Coronary artery (tissue), 2 donors: ENCODE measurements at regions not wholly inside any gene's neighbourhood (a gene's known extent, or its start where the extent isn't known, plus 50 kb on each side); places are given as distances from the start of the nearest gene placed in this dataset.
"Not testable (repeated sequence)": the region's sequence is repeated elsewhere in the genome, so short reads cannot be mapped to it uniquely, and the experiment has no call there.

Experiments used
- DNase-seq: peaks from one replicate; pipeline ENCODE4 v3.0.0-alpha.2; 2017; ENCODE audit warnings: low spot score
- H3K27ac ChIP-seq, 2 donors: fragments of 200-600 bp; sonication (generic); one replicate each; pipeline ENCODE4 v1.5.1; 2016 to 2019
- H3K4me3 ChIP-seq: fragments of 200-600 bp; sonication (generic); 2 replicates; pipeline ENCODE4 v1.5.1; 2016; ENCODE audit warnings: mild to moderate bottlenecking, moderate library complexity
- TF ChIP-seq, protein P1 (sequence below): fragments of 200-600 bp; sonication (generic); IDR thresholded peaks from one replicate; pipeline ENCODE4 v1.5.1; 2019; ENCODE audit warnings: antibody characterized with exemption

GRCh38 chr9:99488131-99489059, 266.3 kb downstream of the SEC61B start:
- DNase-seq = no peak
- H3K4me3 ChIP-seq = no peak overlapping the region
- H3K27ac ChIP-seq = no peak overlapping the region
- TF ChIP-seq, protein P1, sequence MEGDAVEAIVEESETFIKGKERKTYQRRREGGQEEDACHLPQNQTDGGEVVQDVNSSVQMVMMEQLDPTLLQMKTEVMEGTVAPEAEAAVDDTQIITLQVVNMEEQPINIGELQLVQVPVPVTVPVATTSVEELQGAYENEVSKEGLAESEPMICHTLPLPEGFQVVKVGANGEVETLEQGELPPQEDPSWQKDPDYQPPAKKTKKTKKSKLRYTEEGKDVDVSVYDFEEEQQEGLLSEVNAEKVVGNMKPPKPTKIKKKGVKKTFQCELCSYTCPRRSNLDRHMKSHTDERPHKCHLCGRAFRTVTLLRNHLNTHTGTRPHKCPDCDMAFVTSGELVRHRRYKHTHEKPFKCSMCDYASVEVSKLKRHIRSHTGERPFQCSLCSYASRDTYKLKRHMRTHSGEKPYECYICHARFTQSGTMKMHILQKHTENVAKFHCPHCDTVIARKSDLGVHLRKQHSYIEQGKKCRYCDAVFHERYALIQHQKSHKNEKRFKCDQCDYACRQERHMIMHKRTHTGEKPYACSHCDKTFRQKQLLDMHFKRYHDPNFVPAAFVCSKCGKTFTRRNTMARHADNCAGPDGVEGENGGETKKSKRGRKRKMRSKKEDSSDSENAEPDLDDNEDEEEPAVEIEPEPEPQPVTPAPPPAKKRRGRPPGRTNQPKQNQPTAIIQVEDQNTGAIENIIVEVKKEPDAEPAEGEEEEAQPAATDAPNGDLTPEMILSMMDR = no peak

- no peak for DNase-seq
- H3K4me3 ChIP-seq = no peak overlapping the region
- H3K27ac ChIP-seq = no peak overlapping the region
- TF ChIP-seq, protein P1 = no peak
Measured at GRCh38 chr9:99489060-99489413, 267.0 kb downstream of the SEC61B start.

DNA sequence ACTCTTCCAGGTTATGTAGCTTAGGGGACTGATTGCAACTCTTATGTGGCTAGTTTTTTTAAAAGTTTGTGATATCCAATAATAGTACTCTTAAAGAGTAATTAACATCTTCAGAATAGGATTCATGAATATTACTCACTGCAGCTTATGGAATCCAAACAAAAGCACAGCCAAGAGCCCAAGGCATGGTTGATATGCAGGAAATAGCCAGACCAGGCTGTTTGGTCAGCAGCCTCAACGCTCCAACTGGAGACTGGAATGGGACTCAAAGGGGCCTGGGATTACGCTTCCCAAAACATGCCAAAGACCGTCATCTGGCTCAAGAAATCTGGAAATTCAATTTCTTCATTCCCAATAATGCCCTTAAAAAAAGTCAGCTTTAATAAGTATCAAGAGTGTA, 268.6 kb downstream of the SEC61B start:
- no peak overlapping the region for H3K27ac ChIP-seq
- no peak overlapping the region for H3K4me3 ChIP-seq
- DNase-seq = no peak
- TF ChIP-seq, protein P1 = no peak

GRCh38 chr9:99491408-99492158, 269.5 kb downstream of the SEC61B start:
- no peak for DNase-seq
- Histone ChIP-seq H3K27ac (no peak overlapping the region), H3K4me3 (no peak overlapping the region)
- TF ChIP-seq, protein P1 = no peak

DNA sequence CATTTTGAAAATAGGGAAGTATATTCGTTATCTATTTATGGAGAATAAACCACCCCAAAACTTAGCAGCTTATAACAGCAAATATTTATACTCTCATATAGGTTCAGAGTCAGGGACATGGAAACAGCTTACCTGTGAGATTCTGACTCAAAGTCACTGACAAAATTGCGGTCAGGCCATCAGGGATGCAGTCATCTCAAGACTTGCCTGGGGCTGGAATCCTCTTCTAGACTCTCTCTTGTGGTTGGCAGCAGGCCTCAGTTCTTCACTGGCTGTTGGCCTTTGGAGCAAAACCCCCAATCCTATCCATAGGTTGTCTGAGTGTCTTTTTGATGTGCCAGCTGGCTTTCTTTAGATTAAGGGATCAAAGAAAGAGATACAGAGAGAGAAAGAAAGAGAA, 275.6 kb downstream of the SEC61B start:
- H3K4me3 ChIP-seq = no peak overlapping the region
- DNase-seq = no peak
- H3K27ac ChIP-seq = no peak overlapping the region
- TF ChIP-seq, protein P1 = no peak

DNA sequence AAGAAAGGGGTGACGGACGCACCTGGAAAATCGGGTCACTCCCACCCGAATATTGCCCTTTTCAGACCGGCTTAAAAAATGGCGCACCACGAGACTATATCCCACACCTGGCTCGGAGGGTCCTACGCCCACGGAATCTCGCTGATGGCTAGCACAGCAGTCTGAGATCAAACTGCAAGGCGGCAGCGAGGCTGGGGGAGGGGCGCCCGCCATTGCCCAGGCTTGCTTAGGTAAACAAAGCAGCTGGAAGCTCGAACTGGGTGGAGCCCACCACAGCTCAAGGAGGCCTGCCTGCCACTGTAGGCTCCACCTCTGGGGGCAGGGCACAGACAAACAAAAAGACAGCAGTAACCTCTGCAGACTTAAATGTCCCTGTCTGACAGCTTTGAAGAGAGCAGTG, 276.9 kb downstream of the SEC61B start:
- not testable (repeated sequence) for H3K27ac ChIP-seq, H3K4me3 ChIP-seq, DNase-seq

DNA sequence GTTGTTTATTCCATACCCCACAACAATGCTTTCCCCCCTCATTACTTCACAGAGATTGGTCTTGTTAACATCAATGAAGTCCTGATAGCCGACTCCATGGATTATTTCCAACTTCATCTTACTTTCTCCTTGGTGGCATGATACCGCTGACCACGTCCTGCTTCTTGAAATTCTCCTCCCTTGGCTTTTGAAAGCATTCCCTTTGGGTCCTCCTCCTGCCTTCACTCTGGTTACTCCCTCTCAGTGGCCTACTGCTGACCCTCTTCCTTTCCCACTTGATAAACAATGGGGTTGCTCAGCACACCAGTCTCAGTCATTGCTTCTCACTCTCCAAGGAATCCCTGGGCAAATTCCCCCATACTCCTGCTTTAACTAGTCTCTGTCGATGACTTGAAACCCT, 283.9 kb downstream of the SEC61B start:
- no peak for DNase-seq
- H3K27ac ChIP-seq = no peak overlapping the region
- TF ChIP-seq, protein P1 = no peak
- H3K4me3 ChIP-seq = no peak overlapping the region
